ENCODE measurements at regions not wholly inside any gene's neighbourhood (a gene's known extent, or its start where the extent isn't known, plus 50 kb on each side); places are given as distances from the start of the nearest gene placed in this dataset.

DNA sequence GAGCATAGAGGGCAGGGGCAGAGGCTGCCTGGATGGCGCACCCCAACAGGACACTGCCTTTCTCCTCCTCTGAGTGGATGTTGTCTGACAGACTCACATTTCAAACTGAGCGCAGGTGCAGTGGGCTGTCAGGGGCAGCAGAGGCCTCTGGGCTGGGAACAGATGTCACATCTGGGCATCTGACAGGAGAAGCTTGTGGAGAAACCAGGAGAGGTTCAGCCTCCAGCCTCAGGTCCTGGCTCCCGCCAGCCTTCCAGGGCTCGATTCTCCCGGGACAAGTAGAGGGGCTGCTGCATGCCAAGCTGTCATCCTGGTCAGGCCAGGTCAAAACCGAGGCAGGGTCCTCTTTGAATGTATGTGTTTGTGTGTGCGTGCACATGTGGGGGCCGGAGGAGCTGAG is 67.7 kb upstream of the SDK2 start:
- H3K4me3 ChIP-seq (ENCODE audit: low read depth, low read length) = no peak overlapping the region
- TF ChIP-seq, protein P1, sequence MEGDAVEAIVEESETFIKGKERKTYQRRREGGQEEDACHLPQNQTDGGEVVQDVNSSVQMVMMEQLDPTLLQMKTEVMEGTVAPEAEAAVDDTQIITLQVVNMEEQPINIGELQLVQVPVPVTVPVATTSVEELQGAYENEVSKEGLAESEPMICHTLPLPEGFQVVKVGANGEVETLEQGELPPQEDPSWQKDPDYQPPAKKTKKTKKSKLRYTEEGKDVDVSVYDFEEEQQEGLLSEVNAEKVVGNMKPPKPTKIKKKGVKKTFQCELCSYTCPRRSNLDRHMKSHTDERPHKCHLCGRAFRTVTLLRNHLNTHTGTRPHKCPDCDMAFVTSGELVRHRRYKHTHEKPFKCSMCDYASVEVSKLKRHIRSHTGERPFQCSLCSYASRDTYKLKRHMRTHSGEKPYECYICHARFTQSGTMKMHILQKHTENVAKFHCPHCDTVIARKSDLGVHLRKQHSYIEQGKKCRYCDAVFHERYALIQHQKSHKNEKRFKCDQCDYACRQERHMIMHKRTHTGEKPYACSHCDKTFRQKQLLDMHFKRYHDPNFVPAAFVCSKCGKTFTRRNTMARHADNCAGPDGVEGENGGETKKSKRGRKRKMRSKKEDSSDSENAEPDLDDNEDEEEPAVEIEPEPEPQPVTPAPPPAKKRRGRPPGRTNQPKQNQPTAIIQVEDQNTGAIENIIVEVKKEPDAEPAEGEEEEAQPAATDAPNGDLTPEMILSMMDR (IDR thresholded peaks at IDR 0.05; ENCODE audit: insufficient read depth, low read depth, low read length, missing control alignments) = no peak
- no peak for DNase-seq (ENCODE audit: low read depth)

DNA sequence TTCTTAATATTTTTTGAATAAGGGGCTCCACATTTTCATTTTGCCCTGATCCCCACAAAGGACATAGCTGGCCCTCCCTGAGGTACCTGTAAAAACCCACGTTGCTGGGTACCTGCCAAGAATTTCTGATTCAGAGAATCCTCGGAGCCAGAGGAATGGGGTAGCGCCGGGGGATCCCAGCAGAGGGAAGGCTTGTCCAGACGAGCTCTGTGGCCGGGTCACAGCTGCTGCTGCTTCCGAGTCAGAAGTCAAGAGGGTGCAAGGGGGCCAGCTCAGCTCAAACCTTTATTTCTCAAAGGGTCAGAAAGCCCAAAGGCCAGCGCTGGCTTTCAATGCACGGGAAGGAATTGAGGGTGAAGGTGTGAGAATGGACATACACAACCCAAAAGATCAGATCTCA is 68.9 kb upstream of the SDK2 start:
- TF ChIP-seq, protein P1 (IDR thresholded peaks at IDR 0.05; ENCODE audit: insufficient read depth, low read depth, low read length, missing control alignments) = no peak
- DNase-seq (ENCODE audit: low read depth) = no peak
- H3K4me3 ChIP-seq (ENCODE audit: low read depth, low read length) = no peak overlapping the region

DNA sequence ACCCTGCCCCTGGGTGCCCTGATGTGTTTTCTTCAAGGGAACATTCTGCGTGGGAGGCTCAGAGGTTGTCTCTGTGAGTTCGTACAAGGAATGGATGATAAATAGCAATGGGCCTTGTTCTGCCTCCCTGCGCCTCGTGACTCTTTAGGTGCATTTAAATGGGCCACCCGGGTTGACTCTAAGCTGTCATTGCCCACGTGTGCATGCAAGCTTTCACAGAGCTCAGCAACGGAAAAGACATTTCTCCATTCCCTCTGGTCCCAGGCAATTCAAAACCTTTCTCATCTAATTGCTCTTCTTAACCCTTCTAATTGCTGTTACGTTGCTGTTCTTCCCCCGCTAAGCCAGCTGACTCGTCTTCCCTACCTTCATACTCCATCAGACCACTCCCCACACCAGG is 71.5 kb upstream of the SDK2 start:
- DNase-seq (ENCODE audit: low read depth) = no peak
- no peak overlapping the region for H3K4me3 ChIP-seq (ENCODE audit: low read depth, low read length)
- TF ChIP-seq, protein P1 (IDR thresholded peaks at IDR 0.05; ENCODE audit: insufficient read depth, low read depth, low read length, missing control alignments) = no peak

DNA sequence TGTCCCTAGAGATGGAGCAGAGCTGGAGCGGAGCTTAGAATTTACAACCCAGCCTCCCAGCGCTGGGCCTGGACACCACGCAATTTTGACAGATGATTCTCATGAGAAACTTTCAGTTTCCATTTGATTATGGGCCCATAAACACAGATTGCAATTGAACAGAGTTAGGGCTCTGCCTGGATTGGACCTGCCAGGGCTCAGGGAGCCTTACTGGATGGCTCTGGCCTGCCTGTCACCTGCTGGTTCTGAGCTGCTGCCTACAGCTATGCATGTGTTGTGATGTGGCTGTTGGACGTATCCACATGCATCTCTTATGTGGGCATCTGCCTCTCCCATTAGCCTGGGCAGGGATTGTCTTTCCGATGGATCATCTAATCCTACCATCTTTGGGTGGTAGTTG is 73.4 kb upstream of the SDK2 start:
- no peak overlapping the region for H3K4me3 ChIP-seq (ENCODE audit: low read depth, low read length)
- TF ChIP-seq, protein P1 (IDR thresholded peaks at IDR 0.05; ENCODE audit: insufficient read depth, low read depth, low read length, missing control alignments) = no peak
- DNase-seq (ENCODE audit: low read depth) = no peak

DNA sequence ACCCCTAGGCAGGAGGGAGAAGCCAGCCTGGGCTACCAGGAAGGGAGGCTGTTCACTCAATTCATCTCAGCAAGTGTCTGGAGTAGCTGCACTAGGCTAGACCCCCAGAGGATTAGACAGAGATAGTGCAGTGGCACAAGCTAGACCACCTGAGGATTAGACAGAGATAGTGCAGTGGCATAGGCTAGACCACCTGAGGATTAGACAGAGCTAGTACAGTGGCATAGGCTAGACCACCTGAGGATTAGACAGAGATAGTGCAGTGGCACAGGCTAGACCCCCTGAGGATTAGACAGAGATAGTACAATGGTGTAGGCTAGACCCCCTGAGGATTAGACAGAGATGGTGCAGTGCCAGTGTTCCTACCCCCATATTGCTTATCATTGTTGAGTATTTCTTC is 74.1 kb upstream of the SDK2 start:
- TF ChIP-seq, protein P1 (IDR thresholded peaks at IDR 0.05; ENCODE audit: insufficient read depth, low read depth, low read length, missing control alignments) = no peak
- no peak for DNase-seq (ENCODE audit: low read depth)

DNA sequence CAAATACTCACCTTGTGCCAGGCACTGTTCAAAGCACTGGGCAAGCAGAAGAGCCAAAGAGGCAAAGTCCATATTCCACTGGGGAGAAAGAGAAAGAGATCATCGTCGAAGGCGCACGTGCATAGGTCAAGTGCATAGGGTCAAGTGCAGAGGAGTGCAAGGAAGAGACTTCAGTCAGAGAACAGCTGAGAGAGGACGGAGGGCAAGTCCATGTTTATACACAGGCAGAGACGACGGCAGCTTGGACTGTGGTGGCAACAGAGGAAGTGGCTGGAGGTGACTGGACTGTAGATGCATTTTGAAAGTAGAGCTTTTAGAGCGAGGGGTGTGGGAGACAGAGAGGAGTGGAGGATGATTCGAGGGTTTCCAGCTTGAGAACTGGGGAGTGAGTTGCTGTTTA is 74.7 kb upstream of the SDK2 start:
- TF ChIP-seq, protein P1 (IDR thresholded peaks at IDR 0.05; ENCODE audit: insufficient read depth, low read depth, low read length, missing control alignments) = no peak
- no peak for DNase-seq (ENCODE audit: low read depth)
- no peak overlapping the region for H3K4me3 ChIP-seq (ENCODE audit: low read depth, low read length)

More for the DNA sequence above, 74.1 kb upstream of the SDK2 start:
- H3K4me3 ChIP-seq (ENCODE audit: low read depth, low read length) = no peak overlapping the region

DNA sequence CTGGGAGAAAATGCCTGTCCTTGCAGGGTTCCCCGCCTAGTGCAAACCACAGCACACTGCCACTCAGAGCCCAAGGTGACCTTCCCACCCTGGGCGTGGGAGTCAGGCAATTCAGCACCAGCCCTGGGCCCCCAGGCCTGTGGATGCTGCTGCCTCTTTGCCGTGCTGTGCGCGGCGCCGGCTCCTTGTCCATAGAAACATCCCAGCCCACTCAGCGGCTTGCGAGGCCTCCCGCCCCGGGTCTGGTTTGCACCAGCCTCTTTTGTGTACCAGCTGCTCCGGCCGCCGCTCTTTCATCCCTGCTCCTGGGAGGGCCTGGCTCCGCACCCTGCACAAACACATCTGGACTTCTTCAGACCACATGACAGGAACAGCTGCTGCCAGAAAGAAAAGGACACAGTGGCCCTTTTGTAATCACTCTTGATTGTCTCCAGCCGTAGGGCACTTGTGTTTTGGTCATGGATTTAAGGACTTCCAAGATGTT is 75.4 kb upstream of the SDK2 start:
- TF ChIP-seq, protein P1 (IDR thresholded peaks at IDR 0.05; ENCODE audit: insufficient read depth, low read depth, low read length, missing control alignments) = no peak
- no peak overlapping the region for H3K4me3 ChIP-seq (ENCODE audit: low read depth, low read length)
- no peak for DNase-seq (ENCODE audit: low read depth)

Data from GM12865 (cell line).